ENCODE measurements at regions not wholly inside any gene's neighbourhood (a gene's known extent, or its start where the extent isn't known, plus 50 kb on each side); places are given as distances from the start of the nearest gene placed in this dataset.

GRCh38 chr18:39485696-39486095 lies 1920.1 kb upstream of the CELF4 start:
- Histone ChIP-seq H3K4me1 (ENCODE audit: control insufficient read depth, insufficient read depth, low read depth, low read length) (no peaks in the 10 kb centered on the region), H2BK12ac (ENCODE audit: low read length in 2 of 2) (no peak overlapping the region), H4K8ac (ENCODE audit: low read length) (no peak overlapping the region), H2BK15ac (ENCODE audit: low read depth, poor library complexity, severe bottlenecking) (no peak overlapping the region), H3K4ac (ENCODE audit: low read depth in 1 of 2, low read length in 2 of 2) (no peak overlapping the region), H4K91ac (ENCODE audit: low read length) (no peak overlapping the region), H3K79me1 (replicated peaks; ENCODE audit: low read length, poor library complexity, severe bottlenecking) (no peaks in the 10 kb centered on the region), H3K9ac (ENCODE audit: low read length) (no peak overlapping the region), H3K23ac (ENCODE audit: low read length in 2 of 2) (no peak overlapping the region), H2AFZ (ENCODE audit: low read depth, low read length) (no peak overlapping the region), H3K14ac (ENCODE audit: low read length in 2 of 2) (no peak overlapping the region), H3K18ac (ENCODE audit: low read depth in 1 of 2, low read length in 2 of 2) (no peak overlapping the region), H3K4me3 (ENCODE audit: insufficient read depth in 1 of 2, low read depth in 1 of 2, low read length in 2 of 2) (no peak overlapping the region), H2BK120ac (ENCODE audit: low read depth, low read length) (no peak overlapping the region), H3K36me3 (ENCODE audit: control insufficient read depth in 1 of 2, insufficient read depth in 2 of 2, low read depth in 1 of 2, low read length in 2 of 2) (no peaks in the 10 kb centered on the region), H3K9me3 (ENCODE audit: control insufficient read depth, low read length) (no peaks in the 10 kb centered on the region), H3K4me2 (ENCODE audit: low read length, poor library complexity, severe bottlenecking) (no peak overlapping the region), H2BK5ac (ENCODE audit: low read depth, low read length, poor library complexity, severe bottlenecking) (no peak overlapping the region), H2AK5ac (ENCODE audit: low read length, severe bottlenecking) (no peak overlapping the region), H3K27ac (ENCODE audit: low read length, poor library complexity, severe bottlenecking) (no peak overlapping the region), H3K27me3 (ENCODE audit: control insufficient read depth in 1 of 2, insufficient read depth in 1 of 2, low read length in 2 of 2) (no peaks in the 10 kb centered on the region)
- no CpG with 5 or more reads among the region's 1 CpG for WGBS
- peak; percentile 27 for DNase-seq

DNA sequence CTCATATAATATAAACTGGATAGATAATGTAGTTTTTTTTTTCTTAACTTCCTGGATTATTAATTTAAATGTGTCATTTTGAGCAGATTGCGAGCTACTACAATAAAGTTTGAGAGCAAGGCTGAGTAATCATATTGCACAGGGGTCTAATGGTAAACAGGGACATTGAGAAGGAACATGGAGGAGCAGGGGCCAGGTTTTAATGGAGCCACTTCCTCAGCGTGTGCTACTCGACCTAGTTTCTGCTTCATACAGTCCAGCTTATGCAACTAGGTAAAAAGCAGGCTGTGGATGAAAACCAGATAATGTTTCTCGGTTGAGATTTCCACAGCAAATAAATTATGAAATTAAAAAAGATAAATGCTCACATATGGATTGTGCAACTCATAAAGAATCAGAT lies 1915.7 kb upstream of the CELF4 start:
- Histone ChIP-seq H3K23ac (ENCODE audit: low read length in 2 of 2) (no peak overlapping the region), H2BK5ac (ENCODE audit: low read depth, low read length, poor library complexity, severe bottlenecking) (no peak overlapping the region), H3K27ac (ENCODE audit: low read length, poor library complexity, severe bottlenecking) (no peak overlapping the region), H2BK15ac (ENCODE audit: low read depth, poor library complexity, severe bottlenecking) (no peak overlapping the region), H3K4ac (ENCODE audit: low read depth in 1 of 2, low read length in 2 of 2) (no peak overlapping the region), H4K8ac (ENCODE audit: low read length) (no peak overlapping the region), H3K4me3 (ENCODE audit: insufficient read depth in 1 of 2, low read depth in 1 of 2, low read length in 2 of 2) (no peak overlapping the region), H3K4me1 (ENCODE audit: control insufficient read depth, insufficient read depth, low read depth, low read length) (no peaks in the 10 kb centered on the region), H3K9me3 (ENCODE audit: control insufficient read depth, low read length) (no peaks in the 10 kb centered on the region), H2AFZ (ENCODE audit: low read depth, low read length) (no peak overlapping the region), H3K14ac (ENCODE audit: low read length in 2 of 2) (no peak overlapping the region), H2BK120ac (ENCODE audit: low read depth, low read length) (no peak overlapping the region), H2BK12ac (ENCODE audit: low read length in 2 of 2) (no peak overlapping the region), H3K18ac (ENCODE audit: low read depth in 1 of 2, low read length in 2 of 2) (no peak overlapping the region), H3K79me1 (replicated peaks; ENCODE audit: low read length, poor library complexity, severe bottlenecking) (no peaks in the 10 kb centered on the region), H4K91ac (ENCODE audit: low read length) (no peak overlapping the region), H3K4me2 (ENCODE audit: low read length, poor library complexity, severe bottlenecking) (no peak overlapping the region), H2AK5ac (ENCODE audit: low read length, severe bottlenecking) (no peak overlapping the region), H3K36me3 (ENCODE audit: control insufficient read depth in 1 of 2, insufficient read depth in 2 of 2, low read depth in 1 of 2, low read length in 2 of 2) (no peaks in the 10 kb centered on the region), H3K9ac (ENCODE audit: low read length) (no peak overlapping the region), H3K27me3 (ENCODE audit: control insufficient read depth in 1 of 2, insufficient read depth in 1 of 2, low read length in 2 of 2) (no peaks in the 10 kb centered on the region)
- WGBS: 89% methylated on average over 3 of the region's 4 CpGs
- no peak for DNase-seq

GRCh38 chr18:39480494-39481195 lies 1915.0 kb upstream of the CELF4 start:
- Histone ChIP-seq H3K4ac (ENCODE audit: low read depth in 1 of 2, low read length in 2 of 2) (no peak overlapping the region), H3K79me1 (replicated peaks; ENCODE audit: low read length, poor library complexity, severe bottlenecking) (no peaks in the 10 kb centered on the region), H3K27me3 (ENCODE audit: control insufficient read depth in 1 of 2, insufficient read depth in 1 of 2, low read length in 2 of 2) (no peaks in the 10 kb centered on the region), H3K4me1 (ENCODE audit: control insufficient read depth, insufficient read depth, low read depth, low read length) (no peaks in the 10 kb centered on the region), H2AK5ac (ENCODE audit: low read length, severe bottlenecking) (no peak overlapping the region), H2BK5ac (ENCODE audit: low read depth, low read length, poor library complexity, severe bottlenecking) (no peak overlapping the region), H3K4me2 (ENCODE audit: low read length, poor library complexity, severe bottlenecking) (no peak overlapping the region), H3K9me3 (ENCODE audit: control insufficient read depth, low read length) (no peaks in the 10 kb centered on the region), H2BK120ac (ENCODE audit: low read depth, low read length) (no peak overlapping the region), H3K36me3 (ENCODE audit: control insufficient read depth in 1 of 2, insufficient read depth in 2 of 2, low read depth in 1 of 2, low read length in 2 of 2) (no peaks in the 10 kb centered on the region), H2AFZ (ENCODE audit: low read depth, low read length) (no peak overlapping the region), H3K4me3 (ENCODE audit: insufficient read depth in 1 of 2, low read depth in 1 of 2, low read length in 2 of 2) (no peak overlapping the region), H3K27ac (ENCODE audit: low read length, poor library complexity, severe bottlenecking) (no peak overlapping the region), H2BK12ac (ENCODE audit: low read length in 2 of 2) (no peak overlapping the region), H3K9ac (ENCODE audit: low read length) (no peak overlapping the region), H3K14ac (ENCODE audit: low read length in 2 of 2) (no peak overlapping the region), H4K91ac (ENCODE audit: low read length) (no peak overlapping the region), H4K8ac (ENCODE audit: low read length) (no peak overlapping the region), H3K18ac (ENCODE audit: low read depth in 1 of 2, low read length in 2 of 2) (no peak overlapping the region), H3K23ac (ENCODE audit: low read length in 2 of 2) (no peak overlapping the region), H2BK15ac (ENCODE audit: low read depth, poor library complexity, severe bottlenecking) (no peak overlapping the region)
- WGBS: 72% methylated on average over 4 of the region's 4 CpGs
- DNase-seq: peak; percentile 6

GRCh38 chr18:39464006-39464405 lies 1898.4 kb upstream of the CELF4 start:
- H3K23ac ChIP-seq (ENCODE audit: low read length in 2 of 2): no peak overlapping the region
- no peak overlapping the region for H3K4me3 ChIP-seq (ENCODE audit: insufficient read depth in 1 of 2, low read depth in 1 of 2, low read length in 2 of 2)
- H4K91ac ChIP-seq (ENCODE audit: low read length): no peak overlapping the region
- no peak overlapping the region for H2AFZ ChIP-seq (ENCODE audit: low read depth, low read length)
- no peak overlapping the region for H2AK5ac ChIP-seq (ENCODE audit: low read length, severe bottlenecking)
- H2BK120ac ChIP-seq (ENCODE audit: low read depth, low read length): no peak overlapping the region
- H4K8ac ChIP-seq (ENCODE audit: low read length): no peak overlapping the region
- no peaks in the 10 kb centered on the region for H3K4me1 ChIP-seq (ENCODE audit: control insufficient read depth, insufficient read depth, low read depth, low read length)
- no peaks in the 10 kb centered on the region for H3K36me3 ChIP-seq (ENCODE audit: control insufficient read depth in 1 of 2, insufficient read depth in 2 of 2, low read depth in 1 of 2, low read length in 2 of 2)
- H3K18ac ChIP-seq (ENCODE audit: low read depth in 1 of 2, low read length in 2 of 2): no peak overlapping the region
- DNase-seq: no peak
- H3K27me3 ChIP-seq (ENCODE audit: control insufficient read depth in 1 of 2, insufficient read depth in 1 of 2, low read length in 2 of 2): no peaks in the 10 kb centered on the region
- H2BK12ac ChIP-seq (ENCODE audit: low read length in 2 of 2): no peak overlapping the region
- H2BK5ac ChIP-seq (ENCODE audit: low read depth, low read length, poor library complexity, severe bottlenecking): no peak overlapping the region
- no peak overlapping the region for H3K9ac ChIP-seq (ENCODE audit: low read length)
- no peak overlapping the region for H3K14ac ChIP-seq (ENCODE audit: low read length in 2 of 2)
- no peak overlapping the region for H3K4ac ChIP-seq (ENCODE audit: low read depth in 1 of 2, low read length in 2 of 2)
- no peak overlapping the region for H2BK15ac ChIP-seq (ENCODE audit: low read depth, poor library complexity, severe bottlenecking)
- H3K9me3 ChIP-seq (ENCODE audit: control insufficient read depth, low read length): no peaks in the 10 kb centered on the region
- H3K27ac ChIP-seq (ENCODE audit: low read length, poor library complexity, severe bottlenecking): no peak overlapping the region
- H3K4me2 ChIP-seq (ENCODE audit: low read length, poor library complexity, severe bottlenecking): no peak overlapping the region
- H3K79me1 ChIP-seq (replicated peaks; ENCODE audit: low read length, poor library complexity, severe bottlenecking): no peaks in the 10 kb centered on the region
